NCI-H524 treated with DMSO at 0.1 percent for 48 hours (cell line): ENCODE measurements at regions not wholly inside any gene's neighbourhood (a gene's known extent, or its start where the extent isn't known, plus 50 kb on each side); places are given as distances from the start of the nearest gene placed in this dataset.

ENCODE experiments used
- DNase-seq: peaks from one replicate; lab custom pipeline; 2025; lab: John Stamatoyannopoulos, UW

- no peak for DNase-seq
Observed at GRCh38 chr6:138550346-138550767, 51.1 kb upstream of the NHSL1 start.

DNA sequence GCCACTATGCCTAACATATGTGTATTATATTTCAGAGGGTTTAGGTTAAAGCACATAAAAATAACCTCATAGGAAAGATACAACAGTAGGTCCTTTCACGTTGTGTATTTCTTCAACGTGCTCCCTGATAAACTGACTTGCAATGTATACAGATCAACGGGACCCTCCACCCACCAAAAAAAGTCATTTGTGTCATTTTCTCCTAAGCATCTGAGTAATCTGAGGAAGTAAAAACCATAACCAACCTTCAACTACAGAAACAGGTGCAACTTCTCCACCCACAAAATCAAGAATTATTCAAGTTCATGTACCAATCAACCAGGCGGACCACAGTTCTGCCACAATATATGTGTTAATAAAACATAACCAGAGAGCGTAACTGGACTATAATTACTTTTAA lies 54.9 kb upstream of the NHSL1 start:
- DNase-seq: no peak

DNA sequence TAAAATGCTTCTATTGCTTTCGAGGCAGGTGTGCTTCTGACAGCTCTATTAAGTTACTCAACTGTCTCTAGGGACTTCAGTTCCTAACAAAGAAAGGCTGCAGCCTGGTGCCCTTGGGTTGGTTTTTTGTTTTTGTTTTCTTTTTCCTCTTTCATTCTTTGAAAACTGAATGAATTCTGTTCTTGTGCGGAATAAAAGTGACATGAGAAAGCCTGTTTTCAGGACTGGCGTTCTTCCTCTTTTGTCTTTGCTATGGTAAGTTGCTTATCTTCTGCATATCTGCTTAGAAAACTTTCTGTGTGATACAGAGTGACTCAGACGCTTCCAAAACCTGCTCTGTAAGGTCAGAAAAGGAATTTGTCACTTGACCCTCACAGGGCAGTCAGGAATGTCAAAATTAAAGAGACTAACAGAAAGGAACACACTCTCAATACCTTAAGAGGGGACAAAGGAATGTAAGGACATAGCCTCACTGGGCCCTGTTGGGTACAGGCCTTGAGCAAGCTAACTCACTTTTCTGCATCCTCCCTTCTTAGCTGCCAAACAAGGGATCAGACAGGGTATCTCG lies 56.2 kb upstream of the NHSL1 start:
- no peak for DNase-seq

GRCh38 chr6:138557147-138557546 lies 57.9 kb upstream of the NHSL1 start:
- DNase-seq: no peak

- no peak for DNase-seq
Observed at GRCh38 chr6:138559143-138559542, 59.8 kb upstream of the NHSL1 start.

DNA sequence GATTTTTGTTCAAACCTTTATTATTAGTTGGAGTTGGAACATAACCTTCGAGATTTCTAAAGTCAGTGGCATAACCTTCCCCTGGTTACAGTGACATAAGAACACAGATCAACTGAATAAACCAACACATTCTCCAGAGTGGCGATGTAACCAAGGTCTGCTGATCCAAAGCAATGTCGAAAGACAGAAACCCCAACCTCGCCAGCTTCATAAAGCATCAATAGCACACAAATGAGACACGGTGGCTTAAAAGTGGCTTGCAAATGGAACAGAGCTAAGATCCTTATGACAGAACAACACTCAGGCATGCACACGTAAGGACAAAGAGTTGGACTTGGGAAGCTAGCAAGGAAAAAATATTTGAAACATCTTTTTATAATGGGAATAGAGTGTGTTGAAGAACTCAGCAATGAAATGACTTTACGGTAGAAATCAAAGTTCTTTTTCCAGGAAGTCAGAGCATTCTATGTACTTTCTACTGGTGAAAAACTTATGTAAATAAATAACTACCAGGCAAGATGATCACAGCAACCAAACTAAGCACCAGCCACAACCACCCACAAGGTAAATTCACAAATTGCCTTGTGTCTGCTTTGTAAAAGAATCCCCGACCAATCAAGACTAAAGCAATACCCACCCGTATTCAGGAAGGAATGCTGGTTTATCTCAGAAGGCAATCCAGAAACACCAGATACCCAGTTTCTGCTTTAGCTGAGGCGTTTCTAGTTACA lies 61.0 kb upstream of the NHSL1 start:
- DNase-seq: no peak

- DNase-seq: no peak
Observed at GRCh38 chr6:138562691-138563090, 63.4 kb upstream of the NHSL1 start.

DNA sequence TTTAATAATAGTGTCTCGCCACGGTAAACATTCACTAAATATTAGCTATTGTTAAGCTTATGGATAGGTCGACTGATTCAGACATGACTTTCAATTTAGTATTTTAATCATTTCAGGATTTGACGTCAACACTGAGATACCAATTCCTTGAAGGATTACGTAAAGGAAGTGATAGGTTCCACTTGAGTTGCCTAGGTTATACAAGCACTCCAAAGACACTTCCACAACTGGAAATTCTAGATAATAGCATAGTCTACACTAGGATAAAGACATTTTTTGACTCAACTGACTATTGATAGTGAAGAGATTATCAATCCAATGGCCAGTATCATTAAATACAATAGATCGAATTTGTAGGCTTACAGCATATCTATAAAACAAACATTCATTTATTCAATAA lies 63.9 kb upstream of the NHSL1 start:
- DNase-seq: no peak

- DNase-seq: no peak
Observed at GRCh38 chr6:138563650-138564049, 64.4 kb upstream of the NHSL1 start.

- DNase-seq: no peak
Observed at GRCh38 chr6:138564170-138564721, 65.0 kb upstream of the NHSL1 start.

GRCh38 chr6:138567052-138567451 lies 67.8 kb upstream of the NHSL1 start:
- DNase-seq: no peak

DNA sequence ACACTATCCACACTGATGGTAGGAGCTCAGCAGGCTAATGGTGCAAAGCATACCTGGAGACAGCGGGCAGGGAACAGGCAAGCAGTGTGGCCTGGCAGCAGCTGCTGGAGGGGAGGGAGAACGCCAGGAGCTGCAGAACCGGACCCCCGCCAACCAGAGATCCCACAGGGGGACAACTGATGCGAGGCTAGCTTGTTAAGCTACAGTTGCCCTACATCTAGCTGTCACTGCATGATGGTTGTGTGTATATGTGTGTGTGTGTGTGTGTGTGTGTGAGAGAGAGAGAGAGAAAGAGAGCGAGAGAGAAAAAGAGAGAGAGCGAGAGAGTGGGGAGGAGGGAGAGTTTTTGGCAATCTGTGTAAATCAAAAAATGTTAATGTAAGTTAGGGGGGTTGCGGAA lies 69.7 kb upstream of the NHSL1 start:
- no peak for DNase-seq

- no peak for DNase-seq
Observed at GRCh38 chr6:138569554-138569953, 70.3 kb upstream of the NHSL1 start.

GRCh38 chr6:138569970-138570724 lies 70.9 kb upstream of the NHSL1 start:
- DNase-seq: no peak

- DNase-seq: no peak
Observed at GRCh38 chr6:138570725-138571029, 71.4 kb upstream of the NHSL1 start.

DNA sequence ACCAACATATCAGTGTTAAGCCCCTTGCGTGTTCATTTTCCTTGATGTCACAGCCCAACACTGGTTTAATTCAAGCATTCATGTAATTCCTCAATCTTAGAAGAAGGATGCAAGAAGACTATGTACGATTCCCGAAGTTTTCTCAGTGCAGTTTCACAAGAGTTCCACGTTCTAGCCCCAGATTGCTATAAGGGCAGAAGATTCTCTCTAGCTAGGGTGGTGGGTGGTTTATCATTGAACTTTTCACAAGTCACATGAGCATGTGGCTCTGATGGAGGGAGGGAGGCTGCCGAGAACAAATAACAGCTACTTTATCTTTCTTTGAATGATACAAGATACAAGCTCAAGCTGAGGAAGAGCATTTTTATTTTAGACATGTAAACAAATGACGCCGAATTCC lies 71.9 kb upstream of the NHSL1 start:
- DNase-seq: no peak

DNA sequence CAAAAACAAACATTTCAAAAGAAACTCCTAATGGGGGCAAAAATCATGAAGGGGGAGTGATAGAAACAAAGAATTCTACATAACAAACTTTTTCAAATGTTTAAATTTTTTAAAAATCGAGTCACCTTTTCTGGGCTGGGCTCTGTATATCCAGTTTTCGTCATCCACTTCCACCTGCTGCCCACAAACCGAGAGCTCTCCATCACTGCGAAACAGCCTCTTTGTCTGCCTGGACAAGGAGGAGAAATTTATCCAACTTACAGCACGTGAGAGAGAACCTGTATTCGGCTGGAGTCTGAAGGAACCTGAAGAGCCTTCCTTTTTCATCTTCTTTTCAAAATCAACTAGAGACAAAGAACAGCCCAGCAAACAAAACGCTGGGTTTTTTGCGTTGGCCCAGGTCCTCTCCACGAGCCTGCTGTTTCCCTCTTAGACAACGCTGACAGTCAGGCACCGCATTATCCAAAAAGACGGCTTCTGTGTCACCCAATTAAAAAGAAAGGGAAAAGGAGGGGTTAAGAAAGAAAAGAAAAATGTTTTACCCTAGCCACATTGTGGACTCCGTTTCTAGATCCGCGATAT lies 72.4 kb upstream of the NHSL1 start:
- DNase-seq: peak; percentile 21

DNA sequence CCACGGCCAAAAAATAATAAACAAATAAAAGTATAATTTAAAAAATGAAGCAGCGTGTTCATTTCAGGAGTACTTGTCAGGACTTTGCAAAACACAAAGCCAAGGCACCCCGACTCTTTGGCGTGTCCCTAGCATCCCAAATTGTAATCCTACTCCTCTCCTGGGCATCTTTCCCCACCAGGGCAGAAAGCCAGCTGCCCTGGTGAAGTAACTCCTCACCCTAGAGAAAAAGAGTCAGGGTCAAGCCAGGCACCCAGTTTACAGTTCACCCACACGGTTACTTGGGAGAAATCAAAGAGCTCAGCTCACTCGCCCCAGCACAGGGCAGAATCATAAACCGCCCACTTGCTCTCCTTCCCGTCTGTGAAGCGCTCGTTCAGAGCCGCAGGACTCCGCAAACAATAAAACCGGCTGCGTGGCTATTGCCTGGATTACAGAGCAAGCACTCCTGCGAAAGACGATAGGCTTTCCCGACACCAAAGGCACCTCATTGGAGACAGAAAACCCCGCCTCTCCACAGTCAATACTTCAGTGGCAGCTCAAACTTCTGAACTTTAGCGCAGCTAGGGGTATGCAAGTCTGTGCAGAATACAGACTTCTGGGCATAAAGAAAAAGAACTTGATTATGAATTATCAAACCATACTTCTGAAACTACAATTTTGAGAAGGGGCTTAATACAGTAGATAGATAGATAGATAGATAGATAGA lies 73.0 kb upstream of the NHSL1 start:
- DNase-seq: peak; percentile 88

DNA sequence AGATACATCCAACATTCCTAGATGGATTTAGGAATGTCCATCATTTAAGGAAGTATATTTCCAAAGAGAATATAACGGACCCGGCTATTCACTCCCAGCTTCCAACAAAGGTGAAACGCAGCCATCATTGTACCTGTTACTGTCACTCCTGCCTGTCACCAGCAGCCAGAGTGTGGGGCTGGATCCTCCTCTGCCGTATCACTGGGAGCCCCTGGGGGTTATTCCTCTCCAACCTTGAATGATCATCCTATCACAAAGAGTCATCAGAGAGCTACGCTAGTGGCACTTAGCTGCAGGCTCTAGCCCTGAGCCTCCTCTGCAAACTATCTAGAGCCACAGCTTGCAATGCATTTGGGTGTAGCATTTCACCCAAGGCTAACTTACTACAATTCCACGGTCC lies 73.6 kb upstream of the NHSL1 start:
- no peak for DNase-seq

DNA sequence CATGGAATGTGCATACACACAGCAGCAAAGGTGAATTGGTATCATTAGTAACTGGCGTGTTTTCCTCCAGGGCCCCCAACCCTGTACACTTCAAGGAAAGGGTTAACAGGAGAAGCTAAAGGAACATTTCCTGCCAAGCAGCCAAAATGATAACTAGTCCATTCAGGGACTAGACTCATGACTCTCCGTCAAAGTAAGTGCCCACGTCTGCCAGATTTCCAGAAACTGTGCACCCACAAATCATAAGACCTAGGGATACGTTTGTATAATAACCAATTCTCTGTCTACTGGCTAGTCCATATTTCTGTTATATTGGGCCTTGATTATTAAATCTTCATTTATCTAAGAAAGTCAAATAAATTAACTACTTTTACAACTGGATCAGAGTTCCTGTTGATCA lies 76.0 kb upstream of the NHSL1 start:
- no peak for DNase-seq

DNA sequence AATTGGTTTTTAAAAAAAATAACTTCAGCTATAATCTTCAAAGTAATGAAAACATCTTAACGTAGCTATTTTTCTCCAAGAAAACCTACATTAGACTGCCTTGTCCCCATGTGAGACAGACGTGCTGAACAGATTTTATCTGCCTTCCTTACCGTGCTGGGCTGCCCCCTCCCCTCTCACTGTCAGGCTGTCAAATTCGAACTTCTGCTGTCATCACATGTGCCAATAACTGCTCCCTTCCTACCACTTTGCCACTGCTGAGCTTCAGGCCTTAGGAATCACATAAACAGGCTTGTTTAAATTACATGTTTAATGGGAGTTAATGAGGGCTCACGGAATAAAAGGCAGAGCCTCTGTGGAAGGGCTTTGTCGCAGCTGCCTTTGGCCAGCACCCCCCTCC lies 77.0 kb upstream of the NHSL1 start:
- DNase-seq: peak; percentile 67
